SU-DHL-6 (cell line): ENCODE measurements at regions not wholly inside any gene's neighbourhood (a gene's known extent, or its start where the extent isn't known, plus 50 kb on each side); places are given as distances from the start of the nearest gene placed in this dataset.

Experiments used
- CTCF ChIP-seq: fragments of 200-600 bp; sonication (generic); IDR thresholded peaks from one replicate; pipeline ENCODE4 v1.5.1; 2017; ENCODE audit warnings: antibody characterized with exemption, mild to moderate bottlenecking, low read length, moderate library complexity; ENCODE audit not compliant: insufficient read depth, poor library complexity, severe bottlenecking
- EZH2phosphoT487 ChIP-seq: fragments of 200-600 bp; sonication (generic), shearing (Covaris generic); conservative IDR thresholded peaks from 2 replicates; pipeline ENCODE4 v1.6.1; 2018; ENCODE audit warnings: mild to moderate bottlenecking, antibody characterized with exemption, low read length, moderate library complexity, mixed read lengths

GRCh38 chr18:29226213-29226612 lies 1049.3 kb upstream of the CDH2 start:
- no peak for TF ChIP-seq CTCF
- TF ChIP-seq EZH2phosphoT487: no peak
